K562 (cell line): ENCODE measurements at regions not wholly inside any gene's neighbourhood (a gene's known extent, or its start where the extent isn't known, plus 50 kb on each side); places are given as distances from the start of the nearest gene placed in this dataset.

Source experiments
- ATAC-seq: fragments of 200-7000 bp; cut with Tn5 transposase; 3 replicates; pipeline ENCODE4 v1.9.1; 2020; ENCODE audit warnings: moderate library complexity
- BruUV-seq: library from RNA; stranded (reverse); fragments of 400-500 nt; replicated peaks from 2 replicates; lab custom pipeline; 2021; lab: Mats Ljungman, UMichigan
- CTCF ChIA-PET: fragments of 300-600 bp; formaldehyde crosslinking; extraction: SDS; loops from one replicate; lab custom pipeline; 2021; ENCODE audit warnings: low intra/inter-chr PET ratio; lab: Yijun Ruan, JAX
- POLR2A ChIA-PET: fragments of 300-600, 350-650 bp; sonication (Branson Sonifier 250); formaldehyde crosslinking; extraction: SDS; loops from one replicate; lab custom pipeline; 2021; ENCODE audit warnings: antibody characterized with exemption, inconsistent platforms; lab: Yijun Ruan, JAX
- DNase-seq, 4 experiments: peaks; one replicate each; pipeline versions ENCODE4 v3.0.0 to v3.0.0-alpha.2; 2011 to 2018; ENCODE audit warnings: low spot score in 3 of 4, mixed read lengths in 3 of 4; ENCODE audit errors: extremely low read depth in 1 of 4
- FAIRE-seq: peaks from 2 replicates; lab custom pipeline; 2011; peaks lifted over from hg19 to GRCh38; lab: Jason Lieb, UNC
- H2AFZ ChIP-seq: 2 replicates; pipeline ENCODE4 v1.6.0; 2011; ENCODE audit warnings: low read depth, low read length, control low read depth, inconsistent platforms
- H3K27ac ChIP-seq: fragments of 200-600 bp; 3 replicates; pipeline ENCODE4 v1.8.0; 2011; ENCODE audit warnings: low read depth, mild to moderate bottlenecking, control low read depth, inconsistent platforms, low read length, moderate library complexity, mixed read lengths; ENCODE audit errors: extremely low read depth
- H3K27me3 ChIP-seq, 2 experiments: fragments of 300-600 bp in 1 of 2; 2 replicates in 1 of 2; 3 replicates in 1 of 2; pipeline versions ENCODE4 v1.6.0 to v1.8.0; 2011; ENCODE audit warnings: inconsistent platforms in 2 of 2, low read length in 2 of 2, mild to moderate bottlenecking in 1 of 2, mixed read lengths in 1 of 2, moderate library complexity in 1 of 2; ENCODE audit not compliant: control insufficient read depth in 2 of 2, insufficient read depth in 2 of 2
- H3K36me3 ChIP-seq: fragments of 300-600 bp; 3 replicates; pipeline ENCODE4 v1.8.0; 2011; ENCODE audit warnings: mild to moderate bottlenecking, low read length, inconsistent platforms; ENCODE audit not compliant: control insufficient read depth, insufficient read depth
- H3K4me1 ChIP-seq, 2 experiments: fragments of 200-600 bp in 1 of 2; replicated peaks in 1 of 2; 2 replicates in 1 of 2; 3 replicates in 1 of 2; pipeline versions ENCODE4 v1.5.1 to v1.8.0; 2011; ENCODE audit warnings: inconsistent platforms in 2 of 2, low read length in 2 of 2, mild to moderate bottlenecking in 1 of 2, mixed read lengths in 1 of 2, moderate library complexity in 1 of 2; ENCODE audit not compliant: control insufficient read depth in 2 of 2, insufficient read depth in 2 of 2
- H3K4me2 ChIP-seq: 2 replicates; pipeline ENCODE4 v1.6.1; 2011; ENCODE audit warnings: low read length, control low read depth, inconsistent platforms, mixed read lengths; ENCODE audit not compliant: insufficient read depth
- H3K4me3 ChIP-seq: fragments of 200-600 bp; sonication (generic), shearing (Covaris generic); 2 replicates; pipeline ENCODE4 v1.5.1; 2016; ENCODE audit warnings: control low read depth, inconsistent platforms
- H3K79me2 ChIP-seq: fragments of 200-600 bp; 3 replicates; pipeline ENCODE4 v1.8.0; 2011; ENCODE audit warnings: low read length, inconsistent platforms; ENCODE audit not compliant: control insufficient read depth, insufficient read depth
- H3K9ac ChIP-seq, 2 experiments: 2 replicates each; pipeline versions ENCODE4 v1.6.0 to v1.6.1; 2011; ENCODE audit warnings: low read depth in 2 of 2, low read length in 2 of 2, control low read depth in 1 of 2, inconsistent platforms in 1 of 2, mild to moderate bottlenecking in 1 of 2, mixed read lengths in 1 of 2; ENCODE audit not compliant: insufficient read depth in 1 of 2
- H3K9me1 ChIP-seq: one replicate; pipeline ENCODE4 v1.6.0; 2011; ENCODE audit warnings: inconsistent platforms, mild to moderate bottlenecking, low read length, moderate library complexity; ENCODE audit not compliant: control insufficient read depth, insufficient read depth
- H3K9me3 ChIP-seq: replicated peaks from 2 replicates; pipeline ENCODE4 v1.5.1; 2011; ENCODE audit warnings: low read depth, low read length, inconsistent platforms; ENCODE audit not compliant: control insufficient read depth, insufficient read depth
- H4K20me1 ChIP-seq: replicated peaks from 2 replicates; pipeline ENCODE4 v1.6.1; 2011; ENCODE audit warnings: low read length, inconsistent platforms, mixed read lengths; ENCODE audit not compliant: control insufficient read depth, insufficient read depth
- ATF7 ChIP-seq: fragments of 450-650 bp; IDR thresholded peaks from 2 replicates; pipeline ENCODE4 v1.7.1; 2014; ENCODE audit warnings: mild to moderate bottlenecking, moderate library complexity
- BDP1 ChIP-seq: IDR thresholded peaks from 3 replicates; pipeline ENCODE4 v1.6.1; 2011; ENCODE audit not compliant: insufficient read length, insufficient read depth
- MBD2 ChIP-seq: sonication (generic); IDR thresholded peaks from 2 replicates; pipeline ENCODE4 v1.6.1; 2016; ENCODE audit warnings: low read depth, borderline replicate concordance
- MTA2 ChIP-seq: fragments of 450-650 bp; IDR thresholded peaks from 2 replicates; pipeline ENCODE4 v1.6.1; 2016; ENCODE audit warnings: low read depth
- MYC ChIP-seq, 2 experiments: fragments of 250-450 bp in 1 of 2; sonication (Bioruptor Pico) in 1 of 2; IDR thresholded peaks; 2 replicates each; pipeline versions ENCODE4 v1.5.1 to v1.6.1; 2012 to 2021; ENCODE audit warnings: low read depth in 2 of 2, borderline replicate concordance in 1 of 2, improper control_type of control experiment in 1 of 2, low read length in 1 of 2, mild to moderate bottlenecking in 1 of 2, moderate library complexity in 1 of 2
- POU5F1 ChIP-seq: fragments of 150-350 bp; IDR thresholded peaks from 2 replicates; pipeline ENCODE4 v1.6.1; 2014; ENCODE audit warnings: borderline replicate concordance, low read length, low read depth, mild to moderate bottlenecking; ENCODE audit not compliant: partially characterized antibody
- RBFOX2 ChIP-seq: fragments of 200-400 bp; formaldehyde crosslinking; IDR thresholded peaks from 2 replicates; pipeline ENCODE4 v1.6.1; 2017; ENCODE audit warnings: low read depth, mild to moderate bottlenecking, low read length, moderate library complexity
- RHOXF2B ChIP-seq: fragments of 250-450 bp; sonication (Bioruptor Pico); conservative IDR thresholded peaks from 2 replicates; pipeline ENCODE4 v1.5.1; 2021
- TEAD1 ChIP-seq, 2 experiments: fragments of 450-650 bp in 1 of 2; sonication (generic) in 1 of 2; formaldehyde crosslinking; IDR thresholded peaks; 2 replicates each; pipeline versions ENCODE4 v1.4.0 to v1.8.0; 2020 to 2022; ENCODE audit warnings: mild to moderate bottlenecking in 2 of 2, missing genetic modification reagents in 1 of 2
- TSC22D4 ChIP-seq: fragments of 450-650 bp; IDR thresholded peaks from 2 replicates; pipeline ENCODE4 v1.6.1; 2016; ENCODE audit warnings: missing genetic modification characterization, missing biosample characterization, control low read depth
- YBX1 ChIP-seq: fragments of 450-650 bp; IDR thresholded peaks from 2 replicates; pipeline ENCODE4 v1.7.1; 2016; ENCODE audit warnings: mild to moderate bottlenecking
- ZNF23 ChIP-seq: fragments of 250-450 bp; sonication (Bioruptor Pico); IDR thresholded peaks from 2 replicates; pipeline ENCODE4 v1.4.0; 2020; ENCODE audit warnings: mild to moderate bottlenecking
- ZNF263 ChIP-seq: sonication (generic); formaldehyde crosslinking; IDR thresholded peaks from 2 replicates; pipeline ENCODE4 v1.8.0; 2022; ENCODE audit warnings: mild to moderate bottlenecking, missing genetic modification reagents, borderline replicate concordance
- WGBS: fragments of 100-300 bp; shearing (Covaris generic); methylation state at CpG from one replicate; pipeline ENCODE4 v1.1.6; 2016; ENCODE audit warnings: low coverage, mixed read lengths; ENCODE audit not compliant: insufficient coverage; ENCODE audit errors: missing lambda C conversion rate; 5-methylcytosine and 5-hydroxymethylcytosine counted together
- in situ Hi-C: fragments of 300-500 bp; cut with MboI; formaldehyde crosslinking; loops from 4 replicates; pipeline ENCODE4 v1.15.0; 2018; ENCODE audit warnings: inconsistent platforms, mixed read lengths
- intact Hi-C: fragments of 100-400 bp; cut with micrococcal nuclease; formaldehyde crosslinking; loops from 2 replicates; pipeline ENCODE4 v1.14.2; 2022
- TF ChIP-seq, protein P1 (sequence below), 2 experiments: fragments of 450-650 bp; formaldehyde crosslinking in 1 of 2; IDR thresholded peaks; 2 replicates each; pipeline versions ENCODE4 v1.4.0 to v1.6.1; 2014 to 2020; ENCODE audit warnings: mild to moderate bottlenecking in 2 of 2, borderline replicate concordance in 1 of 2, low read depth in 1 of 2

DNA sequence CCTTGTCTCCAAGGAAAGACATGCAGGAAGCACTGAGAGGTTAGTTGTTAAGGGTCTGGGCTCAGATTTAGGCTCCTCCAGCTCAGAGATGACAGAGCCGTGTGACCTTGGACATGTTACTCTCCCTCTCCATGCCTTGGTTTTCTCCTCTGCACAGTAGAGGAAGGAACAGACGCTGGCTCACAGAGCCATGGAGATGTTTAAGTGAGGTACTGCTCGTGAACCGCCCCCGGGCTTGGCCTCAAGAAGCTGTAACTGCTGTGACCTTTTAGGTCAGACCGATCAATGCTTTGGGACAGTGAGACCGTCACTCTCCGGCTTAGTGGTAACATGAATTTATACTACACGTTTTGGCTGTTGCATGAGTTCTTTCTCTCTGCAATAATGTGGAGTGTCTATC is 197.4 kb downstream of the C16orf95 start:
- no peak overlapping the region for H3K4me3 ChIP-seq
- ChIA-PET CTCF (no interaction called here), POLR2A (no interaction called here)
- 7% methylated on average over 9 of the region's 9 CpGs for WGBS
- no peak overlapping the region for H3K27ac ChIP-seq
- no peaks in the 10 kb centered on the region for H3K79me2 ChIP-seq
- no peaks in the 10 kb centered on the region for H3K4me1 ChIP-seq
- H3K9me1 ChIP-seq = no peaks in the 10 kb centered on the region
- TF ChIP-seq TEAD1 (CRISPR knock-in tag; IDR thresholded peaks at IDR 0.05) (no peak), BDP1 (no peak), ATF7 (no peak), TSC22D4 (tag) (no peak), MYC (IDR thresholded peaks at IDR 0.05; ENCODE audit: low read depth, low read length) (no peak), MYC (CRISPR knock-in tag; IDR thresholded peaks at IDR 0.05; ENCODE audit: borderline replicate concordance, low read depth) (no peak), MTA2 (no peak), RBFOX2 (no peak), MBD2 (no peak), POU5F1 (no peak), RHOXF2B (CRISPR knock-in tag) (no peak), ZNF263 (CRISPR knock-in tag) (no peak), YBX1 (no peak), ZNF23 (CRISPR knock-in tag) (no peak)
- TF ChIP-seq, protein P1, sequence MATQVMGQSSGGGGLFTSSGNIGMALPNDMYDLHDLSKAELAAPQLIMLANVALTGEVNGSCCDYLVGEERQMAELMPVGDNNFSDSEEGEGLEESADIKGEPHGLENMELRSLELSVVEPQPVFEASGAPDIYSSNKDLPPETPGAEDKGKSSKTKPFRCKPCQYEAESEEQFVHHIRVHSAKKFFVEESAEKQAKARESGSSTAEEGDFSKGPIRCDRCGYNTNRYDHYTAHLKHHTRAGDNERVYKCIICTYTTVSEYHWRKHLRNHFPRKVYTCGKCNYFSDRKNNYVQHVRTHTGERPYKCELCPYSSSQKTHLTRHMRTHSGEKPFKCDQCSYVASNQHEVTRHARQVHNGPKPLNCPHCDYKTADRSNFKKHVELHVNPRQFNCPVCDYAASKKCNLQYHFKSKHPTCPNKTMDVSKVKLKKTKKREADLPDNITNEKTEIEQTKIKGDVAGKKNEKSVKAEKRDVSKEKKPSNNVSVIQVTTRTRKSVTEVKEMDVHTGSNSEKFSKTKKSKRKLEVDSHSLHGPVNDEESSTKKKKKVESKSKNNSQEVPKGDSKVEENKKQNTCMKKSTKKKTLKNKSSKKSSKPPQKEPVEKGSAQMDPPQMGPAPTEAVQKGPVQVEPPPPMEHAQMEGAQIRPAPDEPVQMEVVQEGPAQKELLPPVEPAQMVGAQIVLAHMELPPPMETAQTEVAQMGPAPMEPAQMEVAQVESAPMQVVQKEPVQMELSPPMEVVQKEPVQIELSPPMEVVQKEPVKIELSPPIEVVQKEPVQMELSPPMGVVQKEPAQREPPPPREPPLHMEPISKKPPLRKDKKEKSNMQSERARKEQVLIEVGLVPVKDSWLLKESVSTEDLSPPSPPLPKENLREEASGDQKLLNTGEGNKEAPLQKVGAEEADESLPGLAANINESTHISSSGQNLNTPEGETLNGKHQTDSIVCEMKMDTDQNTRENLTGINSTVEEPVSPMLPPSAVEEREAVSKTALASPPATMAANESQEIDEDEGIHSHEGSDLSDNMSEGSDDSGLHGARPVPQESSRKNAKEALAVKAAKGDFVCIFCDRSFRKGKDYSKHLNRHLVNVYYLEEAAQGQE (IDR thresholded peaks at IDR 0.05; ENCODE audit: borderline replicate concordance) = no peak
- TF ChIP-seq, protein P1 (CRISPR knock-in tag; IDR thresholded peaks at IDR 0.05; ENCODE audit: low read depth) = no peak
- FAIRE-seq (no peak), DNase-seq (no peak), ATAC-seq (no peak)
- peaks cover 13 to 49% of the 10 kb centered on the region in 2 experiments; a peak in 4 of 5 replicates for H3K27me3 ChIP-seq
- peaks cover 5% of the 10 kb centered on the region; the same call in 1 of the 2 replicates for H4K20me1 ChIP-seq
- intact Hi-C loops = no loop called here
- no peak overlapping the region for H3K4me2 ChIP-seq
- H3K9ac ChIP-seq = no peak overlapping the region
- no peaks in the 10 kb centered on the region for H3K9me3 ChIP-seq
- no TSS peak for BruUV-seq
- no peaks in the 10 kb centered on the region for H3K36me3 ChIP-seq
- no peak overlapping the region for H2AFZ ChIP-seq
- in situ Hi-C loops = no loop called here
